ENCODE measurements at regions not wholly inside any gene's neighbourhood (a gene's known extent, or its start where the extent isn't known, plus 50 kb on each side); places are given as distances from the start of the nearest gene placed in this dataset.

- TF ChIP-seq CTCF (IDR thresholded peaks at IDR 0.05) (no peak), ZBTB33 (IDR thresholded peaks at IDR 0.05; ENCODE audit: borderline replicate concordance, low read depth) (no peak), POLR2AphosphoS5 (IDR thresholded peaks at IDR 0.05; ENCODE audit: low read depth, low read length) (no peak), SMC3 (IDR thresholded peaks at IDR 0.05; ENCODE audit: low read depth, low read length) (no peak), TCF12 (IDR thresholded peaks at IDR 0.05) (no peak), MEF2A (IDR thresholded peaks at IDR 0.05; ENCODE audit: borderline replicate concordance, low read depth) (no peak), GABPA (IDR thresholded peaks at IDR 0.05; ENCODE audit: low read depth) (no peak), JUND (IDR thresholded peaks at IDR 0.05) (no peak), MAX (IDR thresholded peaks at IDR 0.05; ENCODE audit: low read depth) (no peak), SIN3A (IDR thresholded peaks at IDR 0.05; ENCODE audit: borderline replicate concordance, low read depth, low read length) (no peak)
Measured at GRCh38 chr5:31066655-31067328, 126.7 kb upstream of the CDH6 start.

Measured in SK-N-SH (cell line).